MM.1S (cell line): ENCODE measurements at regions not wholly inside any gene's neighbourhood (a gene's known extent, or its start where the extent isn't known, plus 50 kb on each side); places are given as distances from the start of the nearest gene placed in this dataset.

Experiments
- DNase-seq: peaks from one replicate; pipeline ENCODE4 v3.0.0-alpha.2; 2015
- H2AFZ ChIP-seq: fragments of 300-600 bp; sonication (generic); 2 replicates; pipeline ENCODE4 v1.6.0; 2016; ENCODE audit warnings: antibody characterized with exemption, low read length
- H3F3A ChIP-seq: fragments of 300-600 bp; sonication (generic); 2 replicates; pipeline ENCODE4 v1.6.1; 2016; ENCODE audit warnings: mild to moderate bottlenecking, antibody characterized with exemption, low read length, moderate library complexity, mixed read lengths; ENCODE audit not compliant: insufficient read depth
- H3K27ac ChIP-seq: fragments of 300-600 bp; sonication (generic); 2 replicates; pipeline ENCODE4 v1.5.1; 2016; ENCODE audit warnings: mild to moderate bottlenecking, low read length
- H3K27me3 ChIP-seq: fragments of 300-600 bp; sonication (generic); replicated peaks from 2 replicates; pipeline ENCODE4 v1.6.0; 2016; ENCODE audit warnings: low read length; ENCODE audit not compliant: insufficient read depth
- H3K36me3 ChIP-seq: fragments of 300-600 bp; sonication (generic); replicated peaks from 2 replicates; pipeline ENCODE4 v1.6.1; 2016; ENCODE audit warnings: mild to moderate bottlenecking, low read length, mixed read lengths; ENCODE audit not compliant: insufficient read depth
- H3K4me1 ChIP-seq: fragments of 300-600 bp; sonication (generic); 2 replicates; pipeline ENCODE4 v1.6.1; 2016; ENCODE audit warnings: low read length, mixed read lengths
- H3K4me2 ChIP-seq: fragments of 300-600 bp; sonication (generic); 2 replicates; pipeline ENCODE4 v1.6.0; 2016; ENCODE audit warnings: low read depth, low read length
- H3K4me3 ChIP-seq: fragments of 300-600 bp; sonication (generic); 2 replicates; pipeline ENCODE4 v1.5.1; 2016; ENCODE audit warnings: low read length, mixed read lengths
- H3K79me2 ChIP-seq: fragments of 300-600 bp; sonication (generic); 2 replicates; pipeline ENCODE4 v1.6.1; 2016; ENCODE audit warnings: mixed run types, low read length, mixed read lengths
- H3K9ac ChIP-seq: fragments of 300-600 bp; sonication (generic); 2 replicates; pipeline ENCODE4 v1.6.1; 2016; ENCODE audit warnings: low read length, mixed read lengths
- H3K9me2 ChIP-seq: fragments of 300-600 bp; sonication (generic); replicated peaks from 2 replicates; pipeline ENCODE4 v1.6.1; 2016; ENCODE audit warnings: mild to moderate bottlenecking, low read length, mixed read lengths; ENCODE audit not compliant: insufficient read depth
- H3K9me3 ChIP-seq: fragments of 300-600 bp; sonication (generic); replicated peaks from 2 replicates; pipeline ENCODE4 v1.6.1; 2016; ENCODE audit warnings: mild to moderate bottlenecking, low read length, mixed read lengths; ENCODE audit not compliant: insufficient read depth
- H4K20me1 ChIP-seq: fragments of 300-600 bp; sonication (generic); 2 replicates; pipeline ENCODE4 v1.6.1; 2016; ENCODE audit warnings: mild to moderate bottlenecking, low read length, moderate library complexity, mixed read lengths; ENCODE audit not compliant: insufficient read depth
- EZH2 ChIP-seq: fragments of 300-600 bp; sonication (generic); optimal IDR thresholded peaks from 2 replicates; pipeline ENCODE3; 2017; ENCODE audit warnings: low read depth, mild to moderate bottlenecking, antibody characterized with exemption, low read length, mixed read lengths
- EZH2phosphoT487 ChIP-seq: fragments of 300-600 bp; sonication (generic); IDR thresholded peaks from 2 replicates; pipeline ENCODE4 v1.6.1; 2018; ENCODE audit warnings: antibody characterized with exemption, low read length
- TF ChIP-seq, protein P1 (sequence below): fragments of 300-600 bp; sonication (generic); IDR thresholded peaks from 2 replicates; pipeline ENCODE4 v1.5.1; 2016; ENCODE audit warnings: antibody characterized with exemption, low read length, mixed read lengths

DNA sequence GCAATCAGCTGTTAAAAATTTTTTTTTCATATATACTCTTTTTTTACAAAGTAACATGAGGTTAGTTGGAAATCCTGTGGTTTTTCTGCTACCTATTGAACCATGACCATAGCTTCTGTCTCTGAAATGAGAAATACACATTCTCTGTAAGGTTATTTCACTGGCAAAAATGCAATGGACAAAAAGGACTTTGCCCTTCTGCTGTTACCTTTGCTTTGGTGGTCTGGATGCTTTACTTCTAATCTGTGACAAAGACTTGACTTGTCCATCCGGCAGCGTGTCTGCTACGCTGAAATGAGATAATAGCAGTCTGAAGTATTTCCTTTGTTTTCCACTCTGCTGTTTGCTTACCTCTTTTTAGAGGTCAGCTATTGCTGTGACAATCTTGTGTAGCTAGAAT is 412.8 kb downstream of the SLITRK6 start:
- no peaks in the 10 kb centered on the region for H3K9me2 ChIP-seq
- no peak overlapping the region for H3K27ac ChIP-seq
- H3K4me1 ChIP-seq, result no peaks in the 10 kb centered on the region
- H3K9ac ChIP-seq, result no peak overlapping the region
- no peaks in the 10 kb centered on the region for H3F3A ChIP-seq
- no peaks in the 10 kb centered on the region for H4K20me1 ChIP-seq
- no peak for DNase-seq
- no peak overlapping the region for H2AFZ ChIP-seq
- H3K4me3 ChIP-seq, result no peak overlapping the region
- no peak overlapping the region for H3K4me2 ChIP-seq
- no peaks in the 10 kb centered on the region for H3K27me3 ChIP-seq
- H3K36me3 ChIP-seq, result no peaks in the 10 kb centered on the region
- TF ChIP-seq, protein P1, sequence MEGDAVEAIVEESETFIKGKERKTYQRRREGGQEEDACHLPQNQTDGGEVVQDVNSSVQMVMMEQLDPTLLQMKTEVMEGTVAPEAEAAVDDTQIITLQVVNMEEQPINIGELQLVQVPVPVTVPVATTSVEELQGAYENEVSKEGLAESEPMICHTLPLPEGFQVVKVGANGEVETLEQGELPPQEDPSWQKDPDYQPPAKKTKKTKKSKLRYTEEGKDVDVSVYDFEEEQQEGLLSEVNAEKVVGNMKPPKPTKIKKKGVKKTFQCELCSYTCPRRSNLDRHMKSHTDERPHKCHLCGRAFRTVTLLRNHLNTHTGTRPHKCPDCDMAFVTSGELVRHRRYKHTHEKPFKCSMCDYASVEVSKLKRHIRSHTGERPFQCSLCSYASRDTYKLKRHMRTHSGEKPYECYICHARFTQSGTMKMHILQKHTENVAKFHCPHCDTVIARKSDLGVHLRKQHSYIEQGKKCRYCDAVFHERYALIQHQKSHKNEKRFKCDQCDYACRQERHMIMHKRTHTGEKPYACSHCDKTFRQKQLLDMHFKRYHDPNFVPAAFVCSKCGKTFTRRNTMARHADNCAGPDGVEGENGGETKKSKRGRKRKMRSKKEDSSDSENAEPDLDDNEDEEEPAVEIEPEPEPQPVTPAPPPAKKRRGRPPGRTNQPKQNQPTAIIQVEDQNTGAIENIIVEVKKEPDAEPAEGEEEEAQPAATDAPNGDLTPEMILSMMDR, result no peak
- TF ChIP-seq EZH2 (no peak), EZH2phosphoT487 (no peak)
- no peaks in the 10 kb centered on the region for H3K79me2 ChIP-seq
- H3K9me3 ChIP-seq, result no peaks in the 10 kb centered on the region

DNA sequence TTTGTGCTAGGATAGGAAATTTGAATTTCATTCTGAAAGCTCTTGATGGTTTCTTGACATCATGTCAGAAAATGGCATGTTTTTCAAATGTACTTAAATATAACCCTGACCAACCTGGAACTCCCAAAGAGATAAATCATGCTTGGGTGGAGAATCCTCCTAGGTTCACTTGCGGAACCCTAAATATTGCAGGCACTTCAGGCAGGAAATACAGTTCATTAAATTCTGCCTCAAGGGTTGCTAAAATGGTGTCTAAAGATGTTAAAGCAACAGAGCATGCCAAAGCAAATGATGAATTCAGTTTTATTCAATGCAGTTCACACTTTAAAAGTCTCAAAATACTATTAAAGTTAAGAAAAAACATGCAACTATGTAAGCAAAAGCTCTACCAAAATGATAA is 415.9 kb downstream of the SLITRK6 start:
- no peaks in the 10 kb centered on the region for H3K27me3 ChIP-seq
- no peak overlapping the region for H3K9ac ChIP-seq
- peaks cover 6% of the 10 kb centered on the region for H3K4me1 ChIP-seq
- no peaks in the 10 kb centered on the region for H3K9me3 ChIP-seq
- no peaks in the 10 kb centered on the region for H3K36me3 ChIP-seq
- no peaks in the 10 kb centered on the region for H3F3A ChIP-seq
- TF ChIP-seq, protein P1, result no peak
- no peak for TF ChIP-seq EZH2
- TF ChIP-seq EZH2phosphoT487, result no peak
- H3K79me2 ChIP-seq, result no peaks in the 10 kb centered on the region
- no peak for DNase-seq
- no peak overlapping the region for H3K4me2 ChIP-seq
- no peak overlapping the region for H2AFZ ChIP-seq
- no peak overlapping the region for H3K27ac ChIP-seq
- no peak overlapping the region for H3K4me3 ChIP-seq
- no peaks in the 10 kb centered on the region for H3K9me2 ChIP-seq
- no peaks in the 10 kb centered on the region for H4K20me1 ChIP-seq

DNA sequence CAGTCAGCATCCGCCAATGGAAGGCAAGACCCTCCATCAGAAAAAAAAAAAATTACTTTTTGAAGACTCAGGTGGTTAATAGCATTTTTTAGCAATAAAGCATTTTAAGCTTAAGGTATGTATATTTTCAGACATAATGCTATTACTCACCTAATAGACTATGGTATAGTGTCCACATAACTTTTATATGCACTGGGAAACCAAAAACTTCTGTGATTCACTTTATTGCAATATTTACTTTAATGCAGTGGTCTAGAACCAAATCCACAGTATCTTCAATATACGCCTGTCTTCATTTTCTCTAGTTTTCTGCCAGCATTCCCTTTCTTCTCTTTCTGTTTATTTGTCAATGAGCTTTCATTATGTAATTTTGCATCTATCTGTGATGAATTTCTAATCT is 418.1 kb downstream of the SLITRK6 start:
- H3K9ac ChIP-seq, result no peak overlapping the region
- H3K79me2 ChIP-seq, result no peaks in the 10 kb centered on the region
- no peaks in the 10 kb centered on the region for H3K9me2 ChIP-seq
- DNase-seq, result no peak
- H3K36me3 ChIP-seq, result no peaks in the 10 kb centered on the region
- TF ChIP-seq, protein P1, result no peak
- no peak for TF ChIP-seq EZH2
- no peak for TF ChIP-seq EZH2phosphoT487
- H4K20me1 ChIP-seq, result no peaks in the 10 kb centered on the region
- H3F3A ChIP-seq, result no peaks in the 10 kb centered on the region
- H3K27me3 ChIP-seq, result no peaks in the 10 kb centered on the region
- H3K4me1 ChIP-seq, result peaks cover 6% of the 10 kb centered on the region
- H3K4me3 ChIP-seq, result no peak overlapping the region
- no peaks in the 10 kb centered on the region for H3K9me3 ChIP-seq
- no peak overlapping the region for H2AFZ ChIP-seq
- no peak overlapping the region for H3K27ac ChIP-seq
- H3K4me2 ChIP-seq, result no peak overlapping the region
